H9 (cell line): ENCODE measurements at regions not wholly inside any gene's neighbourhood (a gene's known extent, or its start where the extent isn't known, plus 50 kb on each side); places are given as distances from the start of the nearest gene placed in this dataset.

Source experiments
- DNase-seq: peaks from one replicate; pipeline ENCODE4 v3.0.0-alpha.2; 2017
- H2AFZ ChIP-seq: one replicate; pipeline ENCODE4 v1.6.1; 2013; ENCODE audit warnings: mild to moderate bottlenecking, low read length, control low read depth, moderate library complexity
- H2AK5ac ChIP-seq: 2 replicates; pipeline ENCODE4 v1.6.1; 2013; ENCODE audit warnings: low read length, control low read depth, mixed read lengths; ENCODE audit not compliant: insufficient read length
- H2BK120ac ChIP-seq: one replicate; pipeline ENCODE4 v1.6.1; 2013; ENCODE audit warnings: low read depth, mild to moderate bottlenecking, low read length, control low read depth, inconsistent platforms; ENCODE audit not compliant: poor library complexity, severe bottlenecking
- H2BK12ac ChIP-seq: 2 replicates; pipeline ENCODE4 v1.6.1; 2013; ENCODE audit warnings: low read length, control low read depth, mixed read lengths, low read depth; ENCODE audit not compliant: insufficient read length
- H2BK15ac ChIP-seq: 2 replicates; pipeline ENCODE4 v1.6.1; 2013; ENCODE audit warnings: low read depth, low read length, control low read depth
- H2BK20ac ChIP-seq: one replicate; pipeline ENCODE4 v1.6.1; 2013; ENCODE audit warnings: low read depth, mild to moderate bottlenecking, low read length, control low read depth, inconsistent platforms; ENCODE audit not compliant: poor library complexity, severe bottlenecking
- H2BK5ac ChIP-seq: 2 replicates; pipeline ENCODE4 v1.6.1; 2013; ENCODE audit warnings: low read length, control low read depth, mixed read lengths; ENCODE audit not compliant: insufficient read length
- H3K14ac ChIP-seq: 2 replicates; pipeline ENCODE4 v1.6.1; 2013; ENCODE audit warnings: low read length, control low read depth; ENCODE audit not compliant: insufficient read depth
- H3K18ac ChIP-seq: 2 replicates; pipeline ENCODE4 v1.6.1; 2013; ENCODE audit warnings: low read depth, mild to moderate bottlenecking, mixed read lengths, low read length, control low read depth; ENCODE audit not compliant: insufficient read length
- H3K23ac ChIP-seq: 2 replicates; pipeline ENCODE4 v1.6.1; 2013; ENCODE audit warnings: low read length, control low read depth, mixed read lengths, low read depth; ENCODE audit not compliant: insufficient read length
- H3K23me2 ChIP-seq: 2 replicates; pipeline ENCODE4 v1.6.1; 2013; ENCODE audit warnings: low read depth, mild to moderate bottlenecking, mixed read lengths, low read length, control low read depth; ENCODE audit not compliant: insufficient read length, poor library complexity, severe bottlenecking
- H3K27ac ChIP-seq: 2 replicates; pipeline ENCODE4 v1.5.1; 2013; ENCODE audit warnings: low read length, control low read depth, mixed read lengths, low read depth; ENCODE audit not compliant: insufficient read length
- H3K27me3 ChIP-seq: 2 replicates; pipeline ENCODE4 v1.6.1; 2013; ENCODE audit warnings: low read length, control low read depth, inconsistent platforms; ENCODE audit not compliant: insufficient read depth
- H3K4ac ChIP-seq: 2 replicates; pipeline ENCODE4 v1.6.1; 2013; ENCODE audit warnings: low read depth, mild to moderate bottlenecking, control low read depth, inconsistent platforms, low read length, moderate library complexity
- H3K4me1 ChIP-seq: 2 replicates; pipeline ENCODE4 v1.6.1; 2013; ENCODE audit warnings: low read length, control low read depth, inconsistent platforms; ENCODE audit not compliant: insufficient read depth
- H3K4me2 ChIP-seq: 2 replicates; pipeline ENCODE4 v1.6.1; 2013; ENCODE audit warnings: low read length, control low read depth, mixed read lengths; ENCODE audit not compliant: insufficient read length, insufficient read depth
- H3K56ac ChIP-seq: 2 replicates; pipeline ENCODE4 v1.6.1; 2013; ENCODE audit warnings: low read depth, mild to moderate bottlenecking, mixed read lengths, low read length, control low read depth; ENCODE audit not compliant: insufficient read length
- H3K79me1 ChIP-seq: 2 replicates; pipeline ENCODE4 v1.6.1; 2013; ENCODE audit warnings: low read depth, mild to moderate bottlenecking, moderate library complexity, low read length, control low read depth, inconsistent platforms; ENCODE audit not compliant: insufficient read depth, poor library complexity, severe bottlenecking
- H3K79me2 ChIP-seq: 2 replicates; pipeline ENCODE4 v1.6.1; 2013; ENCODE audit warnings: low read length, control low read depth, inconsistent platforms; ENCODE audit not compliant: insufficient read depth
- H3K9ac ChIP-seq: 2 replicates; pipeline ENCODE4 v1.6.1; 2013; ENCODE audit warnings: low read length, control low read depth, mixed read lengths; ENCODE audit not compliant: insufficient read length; ENCODE audit errors: extremely low read depth
- H3K9me3 ChIP-seq: one replicate; pipeline ENCODE4 v1.6.1; 2013; ENCODE audit warnings: low read depth, low read length, inconsistent platforms; ENCODE audit not compliant: control insufficient read depth
- H3T11ph ChIP-seq: one replicate; pipeline ENCODE4 v1.6.1; 2013; ENCODE audit warnings: mild to moderate bottlenecking, low read length, control low read depth, inconsistent platforms
- H4K20me1 ChIP-seq: one replicate; pipeline ENCODE4 v1.6.1; 2013; ENCODE audit not compliant: control insufficient read depth, insufficient read length, insufficient read depth
- H4K5ac ChIP-seq: 2 replicates; pipeline ENCODE4 v1.6.1; 2013; ENCODE audit warnings: low read depth, mild to moderate bottlenecking, mixed read lengths, low read length, control low read depth; ENCODE audit not compliant: insufficient read length
- H4K8ac ChIP-seq: replicated peaks from 2 replicates; pipeline ENCODE4 v1.6.1; 2013; ENCODE audit warnings: low read length, control low read depth, mixed read lengths, low read depth; ENCODE audit not compliant: insufficient read length
- H4K91ac ChIP-seq: 2 replicates; pipeline ENCODE4 v1.6.1; 2013; ENCODE audit warnings: low read depth, mild to moderate bottlenecking, moderate library complexity, mixed read lengths, low read length, control low read depth; ENCODE audit not compliant: insufficient read length
- H3K27ac Mint-ChIP-seq, 3 experiments: 2 replicates in 2 of 3; 3 replicates in 1 of 3; pipeline ENCODE4 v1.8.0; 2020 to 2021; ENCODE audit warnings: mixed read lengths in 3 of 3, mild to moderate bottlenecking in 1 of 3, moderate library complexity in 1 of 3
- H3K27me3 Mint-ChIP-seq: 2 replicates; pipeline ENCODE4 v1.8.0; 2021; ENCODE audit warnings: low read depth, mild to moderate bottlenecking, moderate library complexity, mixed read lengths
- H3K36me3 Mint-ChIP-seq, 3 experiments: 2 replicates in 2 of 3; 3 replicates in 1 of 3; pipeline ENCODE4 v1.8.0; 2020 to 2021; ENCODE audit warnings: low read depth in 3 of 3, mixed read lengths in 3 of 3; ENCODE audit not compliant: insufficient read depth in 1 of 3
- H3K4me1 Mint-ChIP-seq, 2 experiments: 2 replicates each; pipeline ENCODE4 v1.8.0; 2020; ENCODE audit warnings: mixed read lengths in 2 of 2
- H3K4me3 Mint-ChIP-seq, 2 experiments: 2 replicates in 1 of 2; 3 replicates in 1 of 2; pipeline ENCODE4 v1.8.0; 2020 to 2021; ENCODE audit warnings: mild to moderate bottlenecking in 2 of 2, mixed read lengths in 2 of 2, moderate library complexity in 1 of 2
- H3K9me3 Mint-ChIP-seq, 2 experiments: 2 replicates in 1 of 2; 3 replicates in 1 of 2; pipeline ENCODE4 v1.8.0; 2020; ENCODE audit warnings: mild to moderate bottlenecking in 2 of 2, mixed read lengths in 2 of 2, moderate library complexity in 1 of 2
- CTCF ChIP-seq: fragments of 200-600 bp; sonication (generic); conservative IDR thresholded peaks from 3 replicates; pipeline ENCODE4 v1.8.0; 2021; ENCODE audit warnings: antibody characterized with exemption, mild to moderate bottlenecking
- WGBS: extraction: QIAGEN DNeasy Blood & Tissue Kit; methylation state at CpG from one replicate; pipeline ENCODE4 v1.1.7; 2013; ENCODE audit warnings: missing lambda C conversion rate, low lambda C conversion rate, mixed read lengths; ENCODE audit not compliant: insufficient read length; ENCODE audit errors: extremely low coverage; 5-methylcytosine and 5-hydroxymethylcytosine counted together

DNA sequence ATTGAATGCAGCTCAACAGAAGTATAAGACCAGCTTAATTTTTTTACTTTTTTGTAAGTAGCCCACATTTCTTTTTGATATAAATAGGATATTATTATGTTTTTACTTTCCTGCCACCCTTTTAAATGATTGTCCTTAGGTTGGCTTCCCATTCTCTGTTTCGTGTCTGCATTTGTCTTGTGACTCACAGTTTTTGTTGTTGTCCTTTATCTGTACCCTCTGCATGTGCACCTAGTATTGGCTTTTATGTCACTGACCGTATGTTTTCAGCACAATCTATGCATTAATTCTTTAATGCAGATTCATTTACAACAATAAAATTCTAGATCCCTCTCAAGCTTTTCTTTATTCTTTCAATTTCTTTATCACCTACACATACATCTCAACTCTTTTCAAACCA is 474.2 kb upstream of the FANCL start:
- Mint-ChIP-seq H3K9me3 (no peaks in the 10 kb centered on the region), H3K27ac (no peak overlapping the region), H3K27me3 (no peaks in the 10 kb centered on the region), H3K4me1 (peaks cover 7 to 8% of the 10 kb centered on the region in 2 experiments), H3K4me3 (no peak overlapping the region), H3K36me3 (no peaks in the 10 kb centered on the region)
- Histone ChIP-seq H3T11ph (no peak overlapping the region), H3K23ac (no peak overlapping the region), H4K5ac (no peak overlapping the region), H3K79me2 (no peaks in the 10 kb centered on the region), H3K9ac (no peak overlapping the region), H2BK15ac (no peak overlapping the region), H3K4ac (no peak overlapping the region), H3K27ac (no peak overlapping the region), H2BK120ac (no peak overlapping the region), H4K8ac (no peak overlapping the region), H3K56ac (no peak overlapping the region), H4K91ac (no peak overlapping the region), H3K27me3 (no peaks in the 10 kb centered on the region), H2AK5ac (no peak overlapping the region), H3K4me1 (no peaks in the 10 kb centered on the region), H3K23me2 (no peaks in the 10 kb centered on the region), H3K18ac (no peak overlapping the region), H3K9me3 (no peaks in the 10 kb centered on the region), H2BK20ac (no peak overlapping the region), H3K79me1 (no peaks in the 10 kb centered on the region), H4K20me1 (no peaks in the 10 kb centered on the region), H3K4me2 (no peak overlapping the region), H2BK12ac (no peak overlapping the region), H2BK5ac (no peak overlapping the region), H3K14ac (no peak overlapping the region), H2AFZ (no peak overlapping the region)
- TF ChIP-seq CTCF = no peak
- no peak for DNase-seq
- WGBS = no CpG with 5 or more reads among the region's 2 CpGs
